HepG2 (cell line): ENCODE measurements at regions not wholly inside any gene's neighbourhood (a gene's known extent, or its start where the extent isn't known, plus 50 kb on each side); places are given as distances from the start of the nearest gene placed in this dataset.

Experiments
- ATAC-seq: fragments of 200-7000 bp; cut with Tn5 transposase; 3 replicates; pipeline ENCODE4 v1.9.1; 2020; ENCODE audit warnings: mild to moderate bottlenecking, moderate library complexity
- BruUV-seq: library from RNA; stranded (reverse); fragments of 400-500 nt; replicated peaks from 2 replicates; lab custom pipeline; 2021; lab: Mats Ljungman, UMichigan
- CTCF ChIA-PET: fragments of 300-600 bp; formaldehyde crosslinking; extraction: SDS; loops from one replicate; lab custom pipeline; 2021; ENCODE audit warnings: low total read pairs, inconsistent platforms, low intra/inter-chr PET ratio; lab: Yijun Ruan, JAX
- POLR2A ChIA-PET: fragments of 350-600 bp; sonication (Branson Sonifier 250); formaldehyde crosslinking; loops from one replicate; lab custom pipeline; 2020; ENCODE audit warnings: antibody characterized with exemption, inconsistent platforms; lab: Yijun Ruan, JAX
- DNase-seq: peaks from one replicate; pipeline ENCODE4 v3.0.0-alpha.2; 2015; ENCODE audit warnings: low spot score
- FAIRE-seq: peaks from 3 replicates; lab custom pipeline; 2011; peaks lifted over from hg19 to GRCh38; lab: Jason Lieb, UNC
- H2AFZ ChIP-seq: one replicate; pipeline ENCODE4 v1.6.1; 2011; ENCODE audit warnings: low read length, inconsistent platforms
- H3K27ac ChIP-seq: fragments of 300-600 bp; 3 replicates; pipeline ENCODE4 v1.8.0; 2011; ENCODE audit warnings: mixed run types, mild to moderate bottlenecking, mixed read lengths, low read length, inconsistent platforms; ENCODE audit not compliant: insufficient read depth; ENCODE audit errors: extremely low read length
- H3K27me3 ChIP-seq, 2 experiments: fragments of 200-600 bp in 1 of 2; 2 replicates in 1 of 2; 3 replicates in 1 of 2; pipeline versions ENCODE4 v1.6.0 to v1.8.0; 2011; ENCODE audit warnings: low read length in 2 of 2, mild to moderate bottlenecking in 2 of 2, moderate library complexity in 2 of 2, inconsistent platforms in 1 of 2; ENCODE audit not compliant: insufficient read depth in 2 of 2, control insufficient read depth in 1 of 2
- H3K36me3 ChIP-seq, 2 experiments: fragments of 200-600 bp in 1 of 2; replicated peaks in 1 of 2; 2 replicates in 1 of 2; 3 replicates in 1 of 2; pipeline versions ENCODE4 v1.5.1 to v1.8.0; 2011; ENCODE audit warnings: low read length in 2 of 2, inconsistent platforms in 1 of 2; ENCODE audit not compliant: insufficient read depth in 2 of 2, control insufficient read depth in 1 of 2
- H3K4me1 ChIP-seq: 2 replicates; pipeline ENCODE4 v1.5.1; 2012; ENCODE audit warnings: low read length, inconsistent platforms; ENCODE audit not compliant: insufficient read depth
- H3K4me2 ChIP-seq: 2 replicates; pipeline ENCODE4 v1.6.0; 2011; ENCODE audit warnings: low read depth, low read length, inconsistent platforms
- H3K4me3 ChIP-seq, 3 experiments: fragments of 200-600 bp in 1 of 3; sonication (generic), shearing (Covaris generic) in 1 of 3; replicated peaks in 1 of 3; 2 replicates each; pipeline ENCODE4 v1.5.1; 2011 to 2016; ENCODE audit warnings: low read length in 3 of 3, inconsistent platforms in 2 of 3, low read depth in 2 of 3, mild to moderate bottlenecking in 2 of 3, control low read depth in 1 of 3, mixed read lengths in 1 of 3; ENCODE audit not compliant: insufficient read depth in 1 of 3
- H3K79me2 ChIP-seq: one replicate; pipeline ENCODE4 v1.6.1; 2011; ENCODE audit warnings: low read length, inconsistent platforms; ENCODE audit not compliant: insufficient read depth
- H3K9ac ChIP-seq: 2 replicates; pipeline ENCODE4 v1.6.0; 2011; ENCODE audit warnings: mild to moderate bottlenecking, low read depth, low read length, inconsistent platforms; ENCODE audit not compliant: insufficient read depth
- H3K9me3 ChIP-seq: 2 replicates; pipeline ENCODE4 v1.5.1; 2012; ENCODE audit warnings: mild to moderate bottlenecking, low read length
- H4K20me1 ChIP-seq: 2 replicates; pipeline ENCODE4 v1.6.0; 2011; ENCODE audit warnings: inconsistent platforms, mild to moderate bottlenecking, low read length, moderate library complexity; ENCODE audit not compliant: insufficient read depth
- HDAC6 ChIP-seq: fragments of 200-600 bp; sonication (generic); IDR thresholded peaks from 2 replicates; pipeline ENCODE4 v1.7.0; 2017; ENCODE audit warnings: mild to moderate bottlenecking, antibody characterized with exemption, low read length, low read depth
- HMGA1 ChIP-seq: sonication (generic); formaldehyde crosslinking; conservative IDR thresholded peaks from 2 replicates; pipeline ENCODE4 v1.4.0; 2020; ENCODE audit warnings: missing genetic modification reagents
- KLF12 ChIP-seq: sonication (generic); formaldehyde crosslinking; IDR thresholded peaks from 2 replicates; pipeline ENCODE4 v1.4.0; 2020; ENCODE audit warnings: missing genetic modification reagents, borderline replicate concordance
- MEF2D ChIP-seq: sonication (generic); formaldehyde crosslinking; IDR thresholded peaks from 2 replicates; pipeline ENCODE4 v1.5.1; 2020; ENCODE audit warnings: mild to moderate bottlenecking, missing genetic modification reagents
- MXI1 ChIP-seq: IDR thresholded peaks from 3 replicates; pipeline ENCODE4 v1.6.1; 2012; ENCODE audit warnings: low read depth, low read length, inconsistent platforms, borderline replicate concordance
- SAP130 ChIP-seq: IDR thresholded peaks from 2 replicates; pipeline ENCODE4 v1.6.1; 2016; ENCODE audit warnings: low read depth
- TARDBP ChIP-seq: sonication (generic); formaldehyde crosslinking; IDR thresholded peaks from 2 replicates; pipeline ENCODE4 v1.8.0; 2022; ENCODE audit warnings: mild to moderate bottlenecking, missing genetic modification reagents
- ZFP37 ChIP-seq: sonication (generic); formaldehyde crosslinking; IDR thresholded peaks from 2 replicates; pipeline ENCODE4 v1.4.0; 2020; ENCODE audit warnings: missing genetic modification reagents, borderline replicate concordance
- ZNF160 ChIP-seq: sonication (generic); formaldehyde crosslinking; IDR thresholded peaks from 2 replicates; pipeline ENCODE4 v1.8.0; 2022; ENCODE audit warnings: mild to moderate bottlenecking, inconsistent platforms, missing genetic modification reagents
- ZNF232 ChIP-seq: sonication (generic); formaldehyde crosslinking; IDR thresholded peaks from 2 replicates; pipeline ENCODE4 v1.4.0; 2020; ENCODE audit warnings: missing genetic modification reagents, borderline replicate concordance
- ZNF253 ChIP-seq: sonication (generic); formaldehyde crosslinking; IDR thresholded peaks from 2 replicates; pipeline ENCODE4 v1.8.0; 2022; ENCODE audit warnings: mild to moderate bottlenecking, missing genetic modification reagents, borderline replicate concordance
- ZNF556 ChIP-seq: sonication (generic); formaldehyde crosslinking; IDR thresholded peaks from 2 replicates; pipeline ENCODE4 v1.4.0; 2020; ENCODE audit warnings: mild to moderate bottlenecking, missing genetic modification reagents, borderline replicate concordance
- ZNF567 ChIP-seq: sonication (generic); formaldehyde crosslinking; IDR thresholded peaks from 2 replicates; pipeline ENCODE4 v1.8.1; 2023; ENCODE audit warnings: mild to moderate bottlenecking, missing genetic modification reagents, borderline replicate concordance
- ZSCAN21 ChIP-seq: sonication (generic); formaldehyde crosslinking; IDR thresholded peaks from 2 replicates; pipeline ENCODE4 v1.8.0; 2022; ENCODE audit warnings: mild to moderate bottlenecking, missing genetic modification reagents, moderate library complexity, borderline replicate concordance
- WGBS: methylation state at CpG from one replicate; pipeline ENCODE4 v1.1.6; 2017; ENCODE audit warnings: low lambda C conversion rate; 5-methylcytosine and 5-hydroxymethylcytosine counted together
- in situ Hi-C: cut with HindIII; loops from 2 replicates; pipeline ENCODE4 v1.10.0; 2017; ENCODE audit warnings: low pct_unique_long_range_greater_than_20kb; ENCODE audit not compliant: extremely low pct_ligation_motif_present
- intact Hi-C: fragments of 100-400 bp; cut with micrococcal nuclease; formaldehyde crosslinking; loops from one replicate; pipeline ENCODE4 v1.10.0; 2022; ENCODE audit not compliant: unreplicated experiment
- TF ChIP-seq, protein P1 (sequence below): sonication (generic); formaldehyde crosslinking; IDR thresholded peaks from 2 replicates; pipeline ENCODE4 v1.5.1; 2020; ENCODE audit warnings: missing genetic modification reagents, mild to moderate bottlenecking, borderline replicate concordance
- TF ChIP-seq, protein P2 (sequence below): sonication (generic); formaldehyde crosslinking; IDR thresholded peaks from 2 replicates; pipeline ENCODE4 v1.4.0; 2020; ENCODE audit warnings: missing genetic modification reagents

DNA sequence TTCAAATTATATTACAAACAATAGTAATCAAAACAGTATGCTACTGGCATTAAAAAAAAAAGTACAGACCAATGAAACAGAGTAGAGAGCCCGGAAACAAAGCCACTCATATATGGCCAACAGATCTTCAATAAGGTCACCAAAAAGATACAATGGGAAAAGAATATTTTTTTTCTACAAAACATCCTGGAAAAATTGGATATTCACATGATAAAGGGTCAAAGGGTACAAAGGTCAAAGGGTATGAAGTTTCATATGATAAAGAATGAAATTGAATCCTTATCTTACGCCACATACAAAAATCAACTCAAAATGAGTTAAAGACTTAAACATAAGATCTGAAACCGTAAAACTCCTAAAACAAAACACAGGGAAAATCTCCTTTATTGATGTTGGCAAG, 168.5 kb upstream of the PELI2 start:
- ATAC-seq (no peak), DNase-seq (no peak), FAIRE-seq (no peak)
- Histone ChIP-seq H3K4me1 (no peaks in the 10 kb centered on the region), H3K4me3 (no peak overlapping the region), H3K4me2 (no peak overlapping the region), H3K9ac (no peak overlapping the region), H3K36me3 (no peaks in the 10 kb centered on the region), H3K79me2 (no peaks in the 10 kb centered on the region), H3K9me3 (no peaks in the 10 kb centered on the region), H2AFZ (no peak overlapping the region), H3K27ac (no peak overlapping the region), H3K27me3 (no peaks in the 10 kb centered on the region), H4K20me1 (no peaks in the 10 kb centered on the region)
- intact Hi-C loops (no loop called here), in situ Hi-C loops (no loop called here)
- no TSS peak for BruUV-seq
- no peak for TF ChIP-seq HDAC6
- TF ChIP-seq ZNF253 (CRISPR knock-in tag) = no peak
- TF ChIP-seq, protein P1, sequence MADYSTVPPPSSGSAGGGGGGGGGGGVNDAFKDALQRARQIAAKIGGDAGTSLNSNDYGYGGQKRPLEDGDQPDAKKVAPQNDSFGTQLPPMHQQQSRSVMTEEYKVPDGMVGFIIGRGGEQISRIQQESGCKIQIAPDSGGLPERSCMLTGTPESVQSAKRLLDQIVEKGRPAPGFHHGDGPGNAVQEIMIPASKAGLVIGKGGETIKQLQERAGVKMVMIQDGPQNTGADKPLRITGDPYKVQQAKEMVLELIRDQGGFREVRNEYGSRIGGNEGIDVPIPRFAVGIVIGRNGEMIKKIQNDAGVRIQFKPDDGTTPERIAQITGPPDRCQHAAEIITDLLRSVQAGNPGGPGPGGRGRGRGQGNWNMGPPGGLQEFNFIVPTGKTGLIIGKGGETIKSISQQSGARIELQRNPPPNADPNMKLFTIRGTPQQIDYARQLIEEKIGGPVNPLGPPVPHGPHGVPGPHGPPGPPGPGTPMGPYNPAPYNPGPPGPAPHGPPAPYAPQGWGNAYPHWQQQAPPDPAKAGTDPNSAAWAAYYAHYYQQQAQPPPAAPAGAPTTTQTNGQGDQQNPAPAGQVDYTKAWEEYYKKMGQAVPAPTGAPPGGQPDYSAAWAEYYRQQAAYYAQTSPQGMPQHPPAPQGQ = no peak
- no peak for TF ChIP-seq ZFP37 (CRISPR knock-in tag)
- TF ChIP-seq TARDBP (CRISPR knock-in tag) = no peak
- TF ChIP-seq, protein P2, sequence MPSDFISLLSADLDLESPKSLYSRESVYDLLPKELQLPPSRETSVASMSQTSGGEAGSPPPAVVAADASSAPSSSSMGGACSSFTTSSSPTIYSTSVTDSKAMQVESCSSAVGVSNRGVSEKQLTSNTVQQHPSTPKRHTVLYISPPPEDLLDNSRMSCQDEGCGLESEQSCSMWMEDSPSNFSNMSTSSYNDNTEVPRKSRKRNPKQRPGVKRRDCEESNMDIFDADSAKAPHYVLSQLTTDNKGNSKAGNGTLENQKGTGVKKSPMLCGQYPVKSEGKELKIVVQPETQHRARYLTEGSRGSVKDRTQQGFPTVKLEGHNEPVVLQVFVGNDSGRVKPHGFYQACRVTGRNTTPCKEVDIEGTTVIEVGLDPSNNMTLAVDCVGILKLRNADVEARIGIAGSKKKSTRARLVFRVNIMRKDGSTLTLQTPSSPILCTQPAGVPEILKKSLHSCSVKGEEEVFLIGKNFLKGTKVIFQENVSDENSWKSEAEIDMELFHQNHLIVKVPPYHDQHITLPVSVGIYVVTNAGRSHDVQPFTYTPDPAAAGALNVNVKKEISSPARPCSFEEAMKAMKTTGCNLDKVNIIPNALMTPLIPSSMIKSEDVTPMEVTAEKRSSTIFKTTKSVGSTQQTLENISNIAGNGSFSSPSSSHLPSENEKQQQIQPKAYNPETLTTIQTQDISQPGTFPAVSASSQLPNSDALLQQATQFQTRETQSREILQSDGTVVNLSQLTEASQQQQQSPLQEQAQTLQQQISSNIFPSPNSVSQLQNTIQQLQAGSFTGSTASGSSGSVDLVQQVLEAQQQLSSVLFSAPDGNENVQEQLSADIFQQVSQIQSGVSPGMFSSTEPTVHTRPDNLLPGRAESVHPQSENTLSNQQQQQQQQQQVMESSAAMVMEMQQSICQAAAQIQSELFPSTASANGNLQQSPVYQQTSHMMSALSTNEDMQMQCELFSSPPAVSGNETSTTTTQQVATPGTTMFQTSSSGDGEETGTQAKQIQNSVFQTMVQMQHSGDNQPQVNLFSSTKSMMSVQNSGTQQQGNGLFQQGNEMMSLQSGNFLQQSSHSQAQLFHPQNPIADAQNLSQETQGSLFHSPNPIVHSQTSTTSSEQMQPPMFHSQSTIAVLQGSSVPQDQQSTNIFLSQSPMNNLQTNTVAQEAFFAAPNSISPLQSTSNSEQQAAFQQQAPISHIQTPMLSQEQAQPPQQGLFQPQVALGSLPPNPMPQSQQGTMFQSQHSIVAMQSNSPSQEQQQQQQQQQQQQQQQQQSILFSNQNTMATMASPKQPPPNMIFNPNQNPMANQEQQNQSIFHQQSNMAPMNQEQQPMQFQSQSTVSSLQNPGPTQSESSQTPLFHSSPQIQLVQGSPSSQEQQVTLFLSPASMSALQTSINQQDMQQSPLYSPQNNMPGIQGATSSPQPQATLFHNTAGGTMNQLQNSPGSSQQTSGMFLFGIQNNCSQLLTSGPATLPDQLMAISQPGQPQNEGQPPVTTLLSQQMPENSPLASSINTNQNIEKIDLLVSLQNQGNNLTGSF = no peak
- no peak for TF ChIP-seq ZNF160
- TF ChIP-seq ZNF556 = no peak
- no peak for TF ChIP-seq SAP130 (CRISPR knock-in tag)
- no peak for TF ChIP-seq ZNF232 (CRISPR knock-in tag)
- no peak for TF ChIP-seq ZSCAN21 (CRISPR knock-in tag)
- no peak for TF ChIP-seq MEF2D (CRISPR knock-in tag)
- TF ChIP-seq MXI1 = no peak
- no peak for TF ChIP-seq KLF12 (CRISPR knock-in tag)
- no peak for TF ChIP-seq HMGA1
- TF ChIP-seq ZNF567 (CRISPR knock-in tag) = no peak
- ChIA-PET POLR2A (no interaction called here), CTCF (no interaction called here)
- 52% methylated on average over 3 of the region's 3 CpGs for WGBS
